ENCODE measurements at regions not wholly inside any gene's neighbourhood (a gene's known extent, or its start where the extent isn't known, plus 50 kb on each side); places are given as distances from the start of the nearest gene placed in this dataset.
"Not testable (repeated sequence)": the region's sequence is repeated elsewhere in the genome, so short reads cannot be mapped to it uniquely, and the experiment has no call there.

DNA sequence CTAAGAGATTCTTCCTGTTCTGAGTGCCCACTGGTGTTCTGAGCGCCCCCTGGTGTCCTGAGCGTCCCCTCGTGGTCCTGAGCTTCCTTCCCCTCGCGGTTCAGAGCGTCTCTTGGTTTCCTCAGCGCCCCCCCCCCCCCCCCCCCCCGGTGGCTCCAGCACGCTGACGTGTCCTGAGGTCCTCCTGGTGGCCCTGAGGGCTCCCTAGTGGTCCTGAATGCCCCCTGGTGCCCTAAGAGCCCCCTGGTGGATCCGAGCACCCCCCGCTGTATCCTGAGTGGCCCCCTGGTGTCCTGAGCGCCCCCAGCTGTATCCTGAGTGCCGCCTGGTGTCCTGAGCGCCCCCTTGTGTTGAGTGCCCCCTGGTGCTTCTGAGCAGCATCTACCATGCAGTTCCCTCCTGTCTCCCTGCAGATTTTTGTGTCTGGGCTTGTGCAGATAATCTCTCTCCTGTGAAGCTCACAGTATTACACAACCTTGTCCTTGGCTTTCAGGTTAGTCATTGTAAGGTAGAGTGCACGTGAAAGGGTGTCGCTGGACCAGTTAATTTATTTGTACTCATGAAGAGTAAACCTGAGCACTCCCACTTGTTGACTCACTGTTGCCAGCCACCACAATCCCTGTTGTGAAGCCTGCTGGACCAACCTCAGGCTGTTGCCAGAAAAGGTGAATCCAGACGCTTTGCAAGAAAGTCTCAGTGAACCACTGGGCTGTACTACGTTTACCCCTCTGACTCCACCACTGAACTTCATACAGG is 1168.4 kb downstream of the TMEM121 start:
- no peaks in the 10 kb centered on the region for H4K20me1 ChIP-seq (ENCODE audit: control insufficient read depth, insufficient read depth, low read length, poor library complexity, severe bottlenecking)
- H3K27ac ChIP-seq (ENCODE audit: low read length in 2 of 2): peak overlapping the region in 1 of 2 donors; percentile 15
- peaks cover 13 to 22% of the 10 kb centered on the region in 2 donors for H3K4me1 ChIP-seq (ENCODE audit: control insufficient read depth in 2 of 2, insufficient read depth in 2 of 2, low read length in 2 of 2)
- POLR2A ChIA-PET: interaction anchor here (0.5 to 0.7 kb wide), 3 partner anchors 120 to 1109 kb away, joined by 3 to 4 read pairs (median 4); no protein-coding TSS in a partner anchor
- peaks cover 0 to 15% (median 5%) of the 10 kb centered on the region in 3 donors for H3K9me3 ChIP-seq (ENCODE audit: control extremely low read depth in 1 of 3, control insufficient read depth in 2 of 3, insufficient read depth in 1 of 3, low read length in 2 of 3)
- 82% methylated on average over 2 of the region's 19 CpGs for WGBS (ENCODE audit: insufficient coverage)
- H3K4me3 ChIP-seq (ENCODE audit: control extremely low read depth in 1 of 5, extremely low read depth in 1 of 5, insufficient read depth in 1 of 5, low read depth in 2 of 5, low read length in 4 of 5): peak overlapping the region in 2 of 5 experiments; percentile 30 to 43
- H3K27me3 ChIP-seq (replicated peaks in 1 of 4; ENCODE audit: control extremely low read depth in 1 of 4, control insufficient read depth in 3 of 4, insufficient read depth in 4 of 4, low read length in 3 of 4): no peaks in the 10 kb centered on the region
- intact Hi-C loops (cut with micrococcal nuclease): no loop called here
- no peaks in the 10 kb centered on the region for H3K79me2 ChIP-seq (ENCODE audit: control insufficient read depth, insufficient read depth, low read length)
- H2AFZ ChIP-seq (ENCODE audit: insufficient read depth, low read depth, low read length, poor library complexity, severe bottlenecking): peak overlapping the region; percentile 60
- H3K27me3 Mint-ChIP-seq: no peaks in the 10 kb centered on the region
- no peaks in the 10 kb centered on the region for H3K36me3 ChIP-seq (replicated peaks in 1 of 2; ENCODE audit: control extremely low read depth in 1 of 2, control insufficient read depth in 1 of 2, extremely low read depth in 1 of 2, insufficient read depth in 2 of 2, low read length in 1 of 2)
- peak overlapping the region; percentile 58 for H3K4me2 ChIP-seq (replicated peaks; ENCODE audit: low read depth, low read length, poor library complexity, severe bottlenecking)
- H3K9ac ChIP-seq (ENCODE audit: low read length): peak overlapping the region; percentile 43
- H3K4me1 Mint-ChIP-seq: peaks cover 28% of the 10 kb centered on the region
- peak overlapping the region; percentile 11 for H3K27ac Mint-ChIP-seq
- H3K4me3 Mint-ChIP-seq: peak overlapping the region; percentile 47
- ATAC-seq (ENCODE audit: low read depth) (peak; percentile 38), DNase-seq (peak; percentile 90)
- TF ChIP-seq CTCF (IDR thresholded peaks at IDR 0.05): peak; percentile 72
- no peak for TF ChIP-seq EZH2 (IDR thresholded peaks at IDR 0.05; ENCODE audit: borderline replicate concordance, insufficient read depth, low read depth, low read length, poor library complexity, severe bottlenecking)
- CTCF ChIA-PET: interaction anchor here (1.1 to 2.3 kb wide), 7 partner anchors 11 to 96 kb away, joined by 4 to 10 read pairs (median 6); no protein-coding TSS in a partner anchor
- H3K9me3 Mint-ChIP-seq (ENCODE audit: insufficient read depth): no peaks in the 10 kb centered on the region

- Histone ChIP-seq H3K4me1 (ENCODE audit: control insufficient read depth in 2 of 2, insufficient read depth in 2 of 2, low read length in 2 of 2) (peaks cover 19 to 30% of the 10 kb centered on the region in 2 donors), H3K27ac (ENCODE audit: low read length in 2 of 2) (peak overlapping the region; percentile 63 to 85), H3K4me3 (ENCODE audit: control extremely low read depth in 1 of 5, extremely low read depth in 1 of 5, insufficient read depth in 1 of 5, low read depth in 2 of 5, low read length in 4 of 5) (peak overlapping the region in 4 of 5 experiments; percentile 22 to 52 (median 27)), H2AFZ (ENCODE audit: insufficient read depth, low read depth, low read length, poor library complexity, severe bottlenecking) (peak overlapping the region; percentile 16), H3K4me2 (replicated peaks; ENCODE audit: low read depth, low read length, poor library complexity, severe bottlenecking) (peak overlapping the region; percentile 52), H3K9ac (ENCODE audit: low read length) (peak overlapping the region; percentile 19)
- H3K27me3 ChIP-seq (replicated peaks in 1 of 4; ENCODE audit: control extremely low read depth in 1 of 4, control insufficient read depth in 3 of 4, insufficient read depth in 4 of 4, low read length in 3 of 4); H4K20me1 ChIP-seq (ENCODE audit: control insufficient read depth, insufficient read depth, low read length, poor library complexity, severe bottlenecking); H3K27me3 Mint-ChIP-seq; H3K79me2 ChIP-seq (ENCODE audit: control insufficient read depth, insufficient read depth, low read length); intact Hi-C loops (cut with micrococcal nuclease); H3K9me3 ChIP-seq (ENCODE audit: control extremely low read depth in 1 of 3, control insufficient read depth in 2 of 3, insufficient read depth in 1 of 3, low read length in 2 of 3); H3K36me3 ChIP-seq (replicated peaks in 1 of 2; ENCODE audit: control extremely low read depth in 1 of 2, control insufficient read depth in 1 of 2, extremely low read depth in 1 of 2, insufficient read depth in 2 of 2, low read length in 1 of 2); H3K9me3 Mint-ChIP-seq (ENCODE audit: insufficient read depth); POLR2A ChIA-PET: not testable (repeated sequence)
- no CpG with 5 or more reads among the region's 16 CpGs for WGBS (ENCODE audit: insufficient coverage)
- CTCF ChIA-PET: interaction anchor here (1.6 kb wide), 1 partner anchor 14 kb away, joined by 5 read pairs; no protein-coding TSS in a partner anchor
- H3K27ac Mint-ChIP-seq: peak overlapping the region; percentile 82
- peak; percentile 75 for DNase-seq
- ATAC-seq (ENCODE audit: low read depth): peak; percentile 71
- peaks cover 36% of the 10 kb centered on the region for H3K4me1 Mint-ChIP-seq
- H3K4me3 Mint-ChIP-seq: peak overlapping the region; percentile 74
Measured at GRCh38 chr14:106698620-106699267, 1172.4 kb downstream of the TMEM121 start.

- H3K4me1 Mint-ChIP-seq: peaks cover 26% of the 10 kb centered on the region
- H3K27me3 ChIP-seq (replicated peaks in 1 of 4; ENCODE audit: control extremely low read depth in 1 of 4, control insufficient read depth in 3 of 4, insufficient read depth in 4 of 4, low read length in 3 of 4); H3K9me3 Mint-ChIP-seq (ENCODE audit: insufficient read depth); H3K79me2 ChIP-seq (ENCODE audit: control insufficient read depth, insufficient read depth, low read length); H3K4me2 ChIP-seq (replicated peaks; ENCODE audit: low read depth, low read length, poor library complexity, severe bottlenecking); H3K27ac ChIP-seq (ENCODE audit: low read length in 2 of 2); POLR2A ChIA-PET; H3K27me3 Mint-ChIP-seq; H3K27ac Mint-ChIP-seq; H3K4me3 Mint-ChIP-seq; DNase-seq; H4K20me1 ChIP-seq (ENCODE audit: control insufficient read depth, insufficient read depth, low read length, poor library complexity, severe bottlenecking); H3K9ac ChIP-seq (ENCODE audit: low read length); H3K4me3 ChIP-seq (ENCODE audit: control extremely low read depth in 1 of 5, extremely low read depth in 1 of 5, insufficient read depth in 1 of 5, low read depth in 2 of 5, low read length in 4 of 5); H3K9me3 ChIP-seq (ENCODE audit: control extremely low read depth in 1 of 3, control insufficient read depth in 2 of 3, insufficient read depth in 1 of 3, low read length in 2 of 3); H3K36me3 ChIP-seq (replicated peaks in 1 of 2; ENCODE audit: control extremely low read depth in 1 of 2, control insufficient read depth in 1 of 2, extremely low read depth in 1 of 2, insufficient read depth in 2 of 2, low read length in 1 of 2); H2AFZ ChIP-seq (ENCODE audit: insufficient read depth, low read depth, low read length, poor library complexity, severe bottlenecking); intact Hi-C loops (cut with micrococcal nuclease); ATAC-seq (ENCODE audit: low read depth); CTCF ChIA-PET: not testable (repeated sequence)
- peaks cover 11 to 25% of the 10 kb centered on the region in 2 donors for H3K4me1 ChIP-seq (ENCODE audit: control insufficient read depth in 2 of 2, insufficient read depth in 2 of 2, low read length in 2 of 2)
- no CpG with 5 or more reads among the region's 4 CpGs for WGBS (ENCODE audit: insufficient coverage)
Measured at GRCh38 chr14:106703651-106704050, 1177.3 kb downstream of the TMEM121 start.
